OCI-LY3 (cell line): ENCODE measurements at regions not wholly inside any gene's neighbourhood (a gene's known extent, or its start where the extent isn't known, plus 50 kb on each side); places are given as distances from the start of the nearest gene placed in this dataset.

Source experiments
- H2AFZ ChIP-seq: fragments of 200-600, 300-600 bp; shearing (Covaris generic); 2 replicates; pipeline ENCODE4 v1.6.0; 2014; ENCODE audit warnings: antibody characterized with exemption, low read depth, low read length
- H3K27ac ChIP-seq: fragments of 200-600, 300-600 bp; sonication (generic); 2 replicates; pipeline ENCODE4 v1.5.1; 2014; ENCODE audit warnings: mild to moderate bottlenecking, low read length, moderate library complexity, mixed read lengths
- H3K27me3 ChIP-seq: fragments of 200-600, 300-600 bp; sonication (generic); 2 replicates; pipeline ENCODE4 v1.6.1; 2014; ENCODE audit warnings: low read depth, low read length, mixed read lengths
- H3K36me3 ChIP-seq: fragments of 200-600, 300-600 bp; sonication (generic); replicated peaks from 2 replicates; pipeline ENCODE3; 2014; ENCODE audit warnings: low read depth, low read length, mixed read lengths
- H3K4me1 ChIP-seq: fragments of 300-600, 200-600 bp; sonication (generic); 2 replicates; pipeline ENCODE4 v1.6.1; 2014; ENCODE audit warnings: low read length, mixed read lengths
- H3K4me2 ChIP-seq: fragments of 200-600, 300-600 bp; sonication (generic); 2 replicates; pipeline ENCODE4 v1.6.1; 2014; ENCODE audit warnings: low read length, mixed read lengths
- H3K4me3 ChIP-seq: fragments of 300-600, 200-600 bp; sonication (generic); 2 replicates; pipeline ENCODE4 v1.5.1; 2014; ENCODE audit warnings: antibody characterized with exemption, mild to moderate bottlenecking, low read length, moderate library complexity
- H3K79me2 ChIP-seq: fragments of 300-600, 200-600 bp; shearing (Covaris generic); 2 replicates; pipeline ENCODE4 v1.6.1; 2014; ENCODE audit warnings: mild to moderate bottlenecking, low read length, mixed read lengths
- H3K9ac ChIP-seq: fragments of 300-600, 200-600 bp; shearing (Covaris generic); 2 replicates; pipeline ENCODE4 v1.6.0; 2014; ENCODE audit warnings: mild to moderate bottlenecking, low read length, moderate library complexity
- H3K9me3 ChIP-seq: fragments of 200-600, 300-600 bp; shearing (Covaris generic); 2 replicates; pipeline ENCODE4 v1.6.1; 2014; ENCODE audit warnings: low read length, mixed read lengths; ENCODE audit not compliant: insufficient read depth
- H4K20me1 ChIP-seq: fragments of 200-600, 300-600 bp; sonication (generic); 2 replicates; pipeline ENCODE4 v1.6.1; 2016; ENCODE audit warnings: low read length, mixed read lengths; ENCODE audit not compliant: insufficient read depth
- CTCF ChIP-seq: fragments of 200-600, 300-600 bp; sonication (generic); IDR thresholded peaks from 2 replicates; pipeline ENCODE4 v1.5.1; 2014; ENCODE audit warnings: antibody characterized with exemption, low read length, low read depth
- EZH2phosphoT487 ChIP-seq: fragments of 200-600 bp; shearing (Covaris generic); IDR thresholded peaks from 2 replicates; pipeline ENCODE4 v1.6.1; 2018; ENCODE audit warnings: antibody characterized with exemption, mixed run types, low read depth

GRCh38 chr10:28970231-28970630 lies 292.9 kb downstream of the BAMBI start:
- Histone ChIP-seq H2AFZ (no peak overlapping the region), H3K4me3 (no peak overlapping the region), H3K4me2 (no peak overlapping the region), H3K79me2 (no peaks in the 10 kb centered on the region), H3K9me3 (no peaks in the 10 kb centered on the region), H3K27me3 (peaks cover 8% of the 10 kb centered on the region), H3K9ac (no peak overlapping the region), H4K20me1 (no peaks in the 10 kb centered on the region), H3K27ac (no peak overlapping the region), H3K36me3 (no peaks in the 10 kb centered on the region), H3K4me1 (no peaks in the 10 kb centered on the region)
- TF ChIP-seq EZH2phosphoT487 = no peak
- no peak for TF ChIP-seq CTCF

- H3K27ac ChIP-seq = no peak overlapping the region
- no peaks in the 10 kb centered on the region for H4K20me1 ChIP-seq
- peaks cover 11% of the 10 kb centered on the region for H3K27me3 ChIP-seq
- no peak overlapping the region for H3K4me3 ChIP-seq
- peaks cover 5% of the 10 kb centered on the region for H3K4me1 ChIP-seq
- H3K9ac ChIP-seq = no peak overlapping the region
- no peaks in the 10 kb centered on the region for H3K79me2 ChIP-seq
- H3K36me3 ChIP-seq = no peaks in the 10 kb centered on the region
- H3K4me2 ChIP-seq = no peak overlapping the region
- H2AFZ ChIP-seq = no peak overlapping the region
- TF ChIP-seq CTCF (no peak), EZH2phosphoT487 (no peak)
- no peaks in the 10 kb centered on the region for H3K9me3 ChIP-seq
These were observed 293.9 kb downstream of the BAMBI start for GRCh38 chr10:28971255-28971654.

DNA sequence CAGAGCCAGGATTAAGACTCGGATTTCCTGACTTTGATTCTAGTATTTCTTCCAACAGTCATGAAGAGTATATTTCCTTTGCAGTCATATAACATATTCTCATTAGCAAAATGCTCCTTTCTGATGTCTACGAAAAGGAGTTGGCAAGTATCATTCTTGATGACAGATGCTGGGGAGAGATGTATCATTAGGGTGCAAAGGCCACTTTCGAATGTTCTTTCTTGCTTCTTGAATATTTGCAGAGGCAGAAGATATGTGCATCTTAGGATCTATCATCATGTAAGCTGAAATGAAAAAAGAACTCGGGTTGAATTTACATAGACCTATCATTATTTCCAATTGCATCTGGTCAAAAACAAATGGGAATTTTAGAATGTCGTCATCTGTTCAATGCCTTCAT lies 294.4 kb downstream of the BAMBI start:
- Histone ChIP-seq H3K4me2 (no peak overlapping the region), H3K4me3 (no peak overlapping the region), H3K9ac (no peak overlapping the region), H3K27me3 (peaks cover 15% of the 10 kb centered on the region), H3K4me1 (peaks cover 7% of the 10 kb centered on the region), H3K9me3 (no peaks in the 10 kb centered on the region), H2AFZ (no peak overlapping the region), H3K79me2 (no peaks in the 10 kb centered on the region), H3K36me3 (no peaks in the 10 kb centered on the region), H4K20me1 (no peaks in the 10 kb centered on the region), H3K27ac (no peak overlapping the region)
- no peak for TF ChIP-seq EZH2phosphoT487
- no peak for TF ChIP-seq CTCF

GRCh38 chr10:28973309-28973972 lies 296.1 kb downstream of the BAMBI start:
- no peaks in the 10 kb centered on the region for H3K36me3 ChIP-seq
- TF ChIP-seq CTCF (no peak), EZH2phosphoT487 (no peak)
- H3K4me2 ChIP-seq = no peak overlapping the region
- H3K27me3 ChIP-seq = peaks cover 25% of the 10 kb centered on the region
- no peak overlapping the region for H2AFZ ChIP-seq
- H3K79me2 ChIP-seq = no peaks in the 10 kb centered on the region
- no peaks in the 10 kb centered on the region for H3K9me3 ChIP-seq
- peaks cover 7% of the 10 kb centered on the region for H3K4me1 ChIP-seq
- no peak overlapping the region for H3K4me3 ChIP-seq
- H3K9ac ChIP-seq = no peak overlapping the region
- no peaks in the 10 kb centered on the region for H4K20me1 ChIP-seq
- no peak overlapping the region for H3K27ac ChIP-seq
